GM10266 (cell line): ENCODE measurements at regions not wholly inside any gene's neighbourhood (a gene's known extent, or its start where the extent isn't known, plus 50 kb on each side); places are given as distances from the start of the nearest gene placed in this dataset.

ENCODE experiments used
- DNase-seq: peaks from one replicate; pipeline ENCODE4 v3.0.0; 2012; ENCODE audit errors: extremely low spot score
- CTCF ChIP-seq: IDR thresholded peaks from 2 replicates; pipeline ENCODE4 v1.5.1; 2012; ENCODE audit warnings: mild to moderate bottlenecking, low read depth; ENCODE audit not compliant: control insufficient read depth, insufficient read depth; ENCODE audit errors: missing control alignments

GRCh38 chrX:99461223-99461622 lies 948.9 kb downstream of the PCDH19 start:
- TF ChIP-seq CTCF = no peak
- DNase-seq = no peak

GRCh38 chrX:99445336-99445735 lies 964.7 kb downstream of the PCDH19 start:
- no peak for TF ChIP-seq CTCF
- no peak for DNase-seq

- no peak for DNase-seq
- no peak for TF ChIP-seq CTCF
These were observed 988.3 kb downstream of the PCDH19 start for GRCh38 chrX:99421796-99422195.

GRCh38 chrX:99415470-99415869 lies 994.6 kb downstream of the PCDH19 start:
- no peak for DNase-seq

GRCh38 chrX:99413317-99413716 lies 996.8 kb downstream of the PCDH19 start:
- TF ChIP-seq CTCF = no peak
- DNase-seq = no peak

More at GRCh38 chrX:99415470-99415869, 994.6 kb downstream of the PCDH19 start:
- TF ChIP-seq CTCF = no peak

GRCh38 chrX:99398545-99398944 lies 1011.5 kb downstream of the PCDH19 start:
- no peak for TF ChIP-seq CTCF
- no peak for DNase-seq

GRCh38 chrX:99397879-99398278 lies 1012.2 kb downstream of the PCDH19 start:
- TF ChIP-seq CTCF = no peak

More at GRCh38 chrX:99397879-99398278, 1012.2 kb downstream of the PCDH19 start:
- DNase-seq = no peak
